Testis (tissue), 2 donors: ENCODE measurements at regions not wholly inside any gene's neighbourhood (a gene's known extent, or its start where the extent isn't known, plus 50 kb on each side); places are given as distances from the start of the nearest gene placed in this dataset.

Experiments
- DNase-seq: peaks from one replicate; pipeline ENCODE4 v3.0.0-alpha.2; 2019
- H3K27ac ChIP-seq, 2 donors: fragments of 200-600 bp; sonication (generic); one replicate each; pipeline ENCODE4 v1.5.1; 2019
- H3K27me3 ChIP-seq: fragments of 200-600 bp; sonication (generic); one replicate; pipeline ENCODE4 v1.5.1; 2019
- H3K36me3 ChIP-seq: fragments of 200-600 bp; sonication (generic); one replicate; pipeline ENCODE4 v1.5.1; 2017; ENCODE audit warnings: low read depth; ENCODE audit errors: missing control alignments
- H3K4me1 ChIP-seq: fragments of 200-600 bp; sonication (generic); one replicate; pipeline ENCODE4 v1.5.1; 2019
- H3K4me3 ChIP-seq, 2 donors: fragments of 200-600 bp; sonication (generic); one replicate each; pipeline ENCODE4 v1.5.1; 2017 to 2019
- H3K9me3 ChIP-seq: fragments of 200-600 bp; sonication (generic); one replicate; pipeline ENCODE4 v1.5.1; 2017
- POLR2A ChIP-seq: fragments of 450-650 bp; IDR thresholded peaks from one replicate; pipeline ENCODE4 v1.6.1; 2017; ENCODE audit warnings: antibody characterized with exemption, mild to moderate bottlenecking, moderate library complexity
- WGBS, 2 donors: methylation state at CpG; one replicate each; pipeline ENCODE4 v1.1.5; 2018; 5-methylcytosine and 5-hydroxymethylcytosine counted together
- intact Hi-C: fragments of 100-400 bp; cut with DNase I; formaldehyde crosslinking; loops from one replicate; pipeline ENCODE4 v1.15.1; 2023; ENCODE audit warnings: low total_unique reads
- TF ChIP-seq, protein P1 (sequence below), 3 experiments: fragments of 450-650 bp in 2 of 3; fragments of 200-600 bp in 1 of 3; sonication (generic) in 1 of 3; IDR thresholded peaks; one replicate each; pipeline ENCODE4 v1.5.1; 2016 to 2019; ENCODE audit warnings: antibody characterized with exemption in 3 of 3, mild to moderate bottlenecking in 2 of 3, moderate library complexity in 1 of 3

DNA sequence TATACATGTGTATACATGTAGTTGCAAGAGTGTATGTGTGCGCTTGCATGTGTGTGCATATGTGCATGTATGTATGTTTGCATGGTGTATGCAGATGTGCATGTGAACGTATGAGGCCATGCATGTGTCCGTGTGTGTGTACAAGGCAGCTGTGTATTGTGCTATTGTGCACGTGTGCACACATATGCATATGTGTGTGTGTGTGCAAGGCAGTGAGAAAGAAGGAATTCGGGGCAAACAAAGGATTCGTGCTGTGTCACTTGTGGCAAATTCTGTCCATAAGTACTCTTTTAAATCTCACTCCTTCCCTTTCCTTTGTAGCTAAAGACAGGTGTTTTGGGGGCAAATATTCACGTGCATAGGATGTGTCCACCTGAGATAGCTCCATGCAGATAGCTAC, 227.1 kb downstream of the VRK1 start:
- intact Hi-C loops = no loop called here
- H3K36me3 ChIP-seq = no peaks in the 10 kb centered on the region
- no peaks in the 10 kb centered on the region for H3K4me1 ChIP-seq
- TF ChIP-seq, protein P1, sequence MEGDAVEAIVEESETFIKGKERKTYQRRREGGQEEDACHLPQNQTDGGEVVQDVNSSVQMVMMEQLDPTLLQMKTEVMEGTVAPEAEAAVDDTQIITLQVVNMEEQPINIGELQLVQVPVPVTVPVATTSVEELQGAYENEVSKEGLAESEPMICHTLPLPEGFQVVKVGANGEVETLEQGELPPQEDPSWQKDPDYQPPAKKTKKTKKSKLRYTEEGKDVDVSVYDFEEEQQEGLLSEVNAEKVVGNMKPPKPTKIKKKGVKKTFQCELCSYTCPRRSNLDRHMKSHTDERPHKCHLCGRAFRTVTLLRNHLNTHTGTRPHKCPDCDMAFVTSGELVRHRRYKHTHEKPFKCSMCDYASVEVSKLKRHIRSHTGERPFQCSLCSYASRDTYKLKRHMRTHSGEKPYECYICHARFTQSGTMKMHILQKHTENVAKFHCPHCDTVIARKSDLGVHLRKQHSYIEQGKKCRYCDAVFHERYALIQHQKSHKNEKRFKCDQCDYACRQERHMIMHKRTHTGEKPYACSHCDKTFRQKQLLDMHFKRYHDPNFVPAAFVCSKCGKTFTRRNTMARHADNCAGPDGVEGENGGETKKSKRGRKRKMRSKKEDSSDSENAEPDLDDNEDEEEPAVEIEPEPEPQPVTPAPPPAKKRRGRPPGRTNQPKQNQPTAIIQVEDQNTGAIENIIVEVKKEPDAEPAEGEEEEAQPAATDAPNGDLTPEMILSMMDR (IDR thresholded peaks at IDR 0.05) = no peak
- TF ChIP-seq POLR2A = no peak
- 85 to 91% methylated on average over 7 of the region's 7 CpGs for WGBS, 2 donors
- no peak for DNase-seq
- no peak overlapping the region for H3K27ac ChIP-seq
- H3K9me3 ChIP-seq = no peaks in the 10 kb centered on the region
- no peaks in the 10 kb centered on the region for H3K27me3 ChIP-seq
- H3K4me3 ChIP-seq = no peak overlapping the region

DNA sequence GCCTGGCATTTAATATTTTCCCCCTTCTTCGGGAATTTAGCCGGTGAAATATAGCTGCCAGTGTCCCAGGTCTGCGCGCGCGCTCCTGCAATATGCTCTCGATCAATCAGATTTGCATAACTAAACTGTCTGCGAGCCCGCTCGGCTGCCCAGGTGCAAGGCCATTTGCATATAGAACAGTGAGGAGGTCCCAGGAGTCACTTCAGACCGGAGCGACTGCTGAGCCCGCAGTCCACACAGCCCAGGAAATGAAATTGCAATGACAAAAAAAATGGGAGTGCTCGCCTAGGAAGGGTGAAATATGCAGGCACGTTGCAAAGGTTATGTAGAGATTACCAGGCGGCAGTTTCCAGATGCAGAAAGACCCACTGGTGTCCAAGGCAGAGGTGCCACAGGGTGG, 228.5 kb downstream of the VRK1 start:
- Histone ChIP-seq H3K9me3 (no peaks in the 10 kb centered on the region), H3K27ac (no peak overlapping the region), H3K27me3 (no peaks in the 10 kb centered on the region), H3K36me3 (no peaks in the 10 kb centered on the region), H3K4me1 (no peaks in the 10 kb centered on the region), H3K4me3 (no peak overlapping the region)
- TF ChIP-seq POLR2A = no peak
- TF ChIP-seq, protein P1 (IDR thresholded peaks at IDR 0.05) = no peak
- 45 to 53% methylated on average over 16 of the region's 16 CpGs for WGBS, 2 donors
- intact Hi-C loops = no loop called here
- no peak for DNase-seq

DNA sequence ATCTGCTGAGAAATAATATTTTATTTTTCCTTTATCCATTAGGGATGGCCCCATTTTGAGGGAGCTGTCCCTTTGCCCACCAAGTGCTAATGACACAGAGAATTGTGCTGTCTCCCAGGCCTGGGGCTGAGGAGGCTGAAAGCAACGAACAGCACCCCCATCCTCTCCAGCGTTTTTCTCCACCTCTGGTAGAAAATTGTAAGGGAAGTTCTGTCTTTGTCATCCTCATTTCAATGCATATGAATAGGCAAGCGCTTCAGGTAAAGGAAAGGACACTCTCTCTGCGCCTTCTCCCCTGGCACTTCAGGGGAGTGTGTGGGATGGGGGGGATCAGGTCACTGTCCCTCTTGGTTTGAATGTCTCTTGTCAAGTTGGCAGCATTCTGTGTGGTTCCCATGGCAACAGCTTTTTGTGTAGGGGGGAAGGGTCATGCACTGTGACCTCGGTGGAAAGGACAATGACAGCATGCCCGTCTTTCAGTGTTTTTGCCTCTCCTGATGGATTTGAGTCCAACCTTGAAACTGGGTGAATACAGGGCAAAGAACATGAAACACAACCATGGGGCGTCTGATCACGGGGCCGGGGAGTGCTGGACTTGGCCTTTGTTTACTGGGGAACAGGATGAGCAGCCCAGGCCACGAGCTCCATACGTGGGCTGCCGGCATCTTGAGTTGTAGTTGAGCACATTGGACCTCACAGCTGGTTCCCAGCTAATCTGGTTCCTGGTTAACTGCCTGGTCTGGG, 230.2 kb downstream of the VRK1 start:
- intact Hi-C loops = no loop called here
- TF ChIP-seq, protein P1 (IDR thresholded peaks at IDR 0.05) = no peak
- TF ChIP-seq POLR2A = no peak

DNA sequence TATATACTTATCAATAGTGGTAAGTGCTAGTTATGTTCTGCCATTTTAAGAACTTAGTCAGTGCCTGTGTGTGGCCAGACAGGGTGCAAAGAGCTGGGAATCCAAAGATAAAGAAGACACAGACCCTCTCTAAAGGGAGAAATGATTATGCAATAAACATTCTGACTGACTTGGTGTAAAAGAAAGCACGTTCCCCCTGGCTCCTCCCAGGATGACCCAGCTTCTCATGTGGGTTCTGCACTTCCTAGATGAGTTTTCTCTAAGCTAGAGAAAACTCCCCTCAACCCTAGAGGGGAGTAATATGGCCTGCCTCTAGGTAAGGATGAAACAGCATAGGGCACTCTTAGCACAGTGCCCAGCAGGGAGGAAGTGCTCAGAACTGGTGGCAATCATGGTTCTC, 231.2 kb downstream of the VRK1 start:
- H3K4me1 ChIP-seq = no peaks in the 10 kb centered on the region
- no peaks in the 10 kb centered on the region for H3K36me3 ChIP-seq
- TF ChIP-seq, protein P1 (IDR thresholded peaks at IDR 0.05) = no peak
- no peak for TF ChIP-seq POLR2A
- WGBS, 2 donors = 32 to 48% methylated on average over 1 of the region's 1 CpG
- DNase-seq = no peak
- no peak overlapping the region for H3K27ac ChIP-seq
- no peaks in the 10 kb centered on the region for H3K27me3 ChIP-seq
- no peak overlapping the region for H3K4me3 ChIP-seq
- intact Hi-C loops = no loop called here
- H3K9me3 ChIP-seq = no peaks in the 10 kb centered on the region

More for the DNA sequence above, 230.2 kb downstream of the VRK1 start:
- WGBS, 2 donors = 68 to 77% methylated on average over 12 of the region's 12 CpGs
- no peaks in the 10 kb centered on the region for H3K9me3 ChIP-seq
- no peaks in the 10 kb centered on the region for H3K36me3 ChIP-seq
- H3K27ac ChIP-seq = no peak overlapping the region
- no peaks in the 10 kb centered on the region for H3K27me3 ChIP-seq
- no peak for DNase-seq
- H3K4me1 ChIP-seq = no peaks in the 10 kb centered on the region
- H3K4me3 ChIP-seq = no peak overlapping the region

DNA sequence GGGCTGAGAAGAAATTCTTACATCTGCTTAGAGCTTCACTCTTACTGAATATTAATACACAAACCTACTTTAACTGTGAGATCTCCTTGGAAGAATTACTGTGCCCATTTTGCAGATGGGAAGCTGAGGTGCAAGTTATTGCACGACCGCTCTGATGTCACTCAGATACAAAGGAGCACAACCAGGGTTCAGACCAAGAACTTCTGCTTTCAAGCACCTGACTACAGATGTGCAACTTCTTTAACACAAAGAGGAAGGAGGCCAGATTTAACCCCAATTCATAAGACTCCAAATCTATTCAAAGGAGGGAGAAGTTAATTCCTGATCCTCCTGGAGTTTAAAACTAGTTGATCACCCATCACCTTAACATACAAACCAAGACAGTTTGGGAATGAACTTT, 232.6 kb downstream of the VRK1 start:
- WGBS, 2 donors = 96 to 97% methylated on average over 2 of the region's 2 CpGs
- no peaks in the 10 kb centered on the region for H3K36me3 ChIP-seq
- H3K4me1 ChIP-seq = no peaks in the 10 kb centered on the region
- DNase-seq = no peak
- no peak overlapping the region for H3K4me3 ChIP-seq
- TF ChIP-seq, protein P1 (IDR thresholded peaks at IDR 0.05) = no peak
- no peak for TF ChIP-seq POLR2A
- no peaks in the 10 kb centered on the region for H3K9me3 ChIP-seq
- H3K27ac ChIP-seq = no peak overlapping the region
- no peaks in the 10 kb centered on the region for H3K27me3 ChIP-seq
- intact Hi-C loops = no loop called here
